OCI-LY7 (cell line): ENCODE measurements at regions not wholly inside any gene's neighbourhood (a gene's known extent, or its start where the extent isn't known, plus 50 kb on each side); places are given as distances from the start of the nearest gene placed in this dataset.
A peak's percentile ranks its signal among the peaks of the same experiment; 100 is the strongest.

Experiments
- BruUV-seq: library from RNA; stranded (reverse); fragments of 400-500 nt; replicated peaks from 2 replicates; lab custom pipeline; 2021; lab: Mats Ljungman, UMichigan
- CTCF ChIA-PET: fragments of 300-600 bp; sonication (Branson Sonifier 250); formaldehyde crosslinking; loops from one replicate; lab custom pipeline; 2022; ENCODE audit warnings: antibody characterized with exemption; ENCODE audit not compliant: unreplicated experiment; lab: Charles Lee
- POLR2A ChIA-PET: fragments of 300-600 bp; sonication (Branson Sonifier 250); formaldehyde crosslinking; loops from one replicate; lab custom pipeline; 2022; ENCODE audit warnings: antibody characterized with exemption; lab: Charles Lee
- DNase-seq: peaks from one replicate; pipeline ENCODE4 v3.0.0-alpha.2; 2015; ENCODE audit warnings: low spot score
- H2AFZ ChIP-seq: fragments of 200-600 bp; sonication (generic), shearing (Covaris generic); 2 replicates; pipeline ENCODE4 v1.6.1; 2014; ENCODE audit warnings: mild to moderate bottlenecking, antibody characterized with exemption, low read length, moderate library complexity
- H3K27ac ChIP-seq: fragments of 200-600 bp; sonication (generic); 2 replicates; pipeline ENCODE4 v1.5.1; 2014; ENCODE audit warnings: mixed run types, low read depth, mild to moderate bottlenecking, moderate library complexity, low read length, inconsistent platforms; ENCODE audit not compliant: poor library complexity, severe bottlenecking
- H3K36me3 ChIP-seq: fragments of 200-600 bp; sonication (generic); 2 replicates; pipeline ENCODE4 v1.6.1; 2014; ENCODE audit warnings: mild to moderate bottlenecking, antibody characterized with exemption, low read length, moderate library complexity, mixed read lengths; ENCODE audit not compliant: insufficient read depth
- H3K4me1 ChIP-seq: fragments of 200-600 bp; sonication (generic); 2 replicates; pipeline ENCODE4 v1.5.1; 2014; ENCODE audit warnings: mild to moderate bottlenecking, low read length; ENCODE audit not compliant: insufficient read depth, poor library complexity, severe bottlenecking
- H3K4me2 ChIP-seq: fragments of 200-600 bp; sonication (generic); 2 replicates; pipeline ENCODE4 v1.6.1; 2014; ENCODE audit warnings: mild to moderate bottlenecking, low read length
- H3K4me3 ChIP-seq: fragments of 200-600 bp; sonication (generic); 2 replicates; pipeline ENCODE4 v1.5.1; 2014; ENCODE audit warnings: mild to moderate bottlenecking, low read depth, low read length; ENCODE audit not compliant: poor library complexity, severe bottlenecking
- H3K79me2 ChIP-seq: fragments of 200-600 bp; sonication (generic); 2 replicates; pipeline ENCODE4 v1.6.1; 2016; ENCODE audit warnings: low read depth, mild to moderate bottlenecking, low read length, moderate library complexity, mixed read lengths; ENCODE audit not compliant: insufficient read depth
- H3K9me2 ChIP-seq: fragments of 200-600 bp; sonication (generic); 2 replicates; pipeline ENCODE4 v1.6.1; 2016; ENCODE audit warnings: mild to moderate bottlenecking, low read length, mixed read lengths; ENCODE audit not compliant: insufficient read depth
- H3K9me3 ChIP-seq: fragments of 200-600 bp; sonication (generic); 2 replicates; pipeline ENCODE4 v1.6.1; 2014; ENCODE audit warnings: mild to moderate bottlenecking, mixed run types, low read length, mixed read lengths
- H4K20me1 ChIP-seq: fragments of 200-600 bp; sonication (generic); 2 replicates; pipeline ENCODE4 v1.6.1; 2014; ENCODE audit warnings: mild to moderate bottlenecking, antibody characterized with exemption, low read length, moderate library complexity, mixed read lengths; ENCODE audit not compliant: insufficient read depth
- EZH2phosphoT487 ChIP-seq: fragments of 200-600 bp; sonication (generic); IDR thresholded peaks from 2 replicates; pipeline ENCODE4 v1.6.1; 2018; ENCODE audit warnings: low read depth, borderline replicate concordance, mild to moderate bottlenecking, mixed run types, antibody characterized with exemption, low read length, moderate library complexity, mixed read lengths
- intact Hi-C: fragments of 100-400 bp; cut with micrococcal nuclease; formaldehyde crosslinking; loops from one replicate; pipeline ENCODE4 v1.10.0; 2022; ENCODE audit not compliant: unreplicated experiment
- TF ChIP-seq, protein P1 (sequence below): fragments of 200-600 bp; sonication (generic); conservative IDR thresholded peaks from 2 replicates; pipeline ENCODE4 v1.5.1; 2014; ENCODE audit warnings: mild to moderate bottlenecking, antibody characterized with exemption, low read length, moderate library complexity, mixed read lengths

GRCh38 chr17:77548967-77549366 lies 408.2 kb downstream of the SEC14L1 start:
- ChIA-PET CTCF (no interaction called here), POLR2A (no interaction called here)
- no peak overlapping the region for H2AFZ ChIP-seq
- H3K79me2 ChIP-seq = no peaks in the 10 kb centered on the region
- no peak overlapping the region for H3K4me3 ChIP-seq
- no peak for TF ChIP-seq EZH2phosphoT487
- TF ChIP-seq, protein P1, sequence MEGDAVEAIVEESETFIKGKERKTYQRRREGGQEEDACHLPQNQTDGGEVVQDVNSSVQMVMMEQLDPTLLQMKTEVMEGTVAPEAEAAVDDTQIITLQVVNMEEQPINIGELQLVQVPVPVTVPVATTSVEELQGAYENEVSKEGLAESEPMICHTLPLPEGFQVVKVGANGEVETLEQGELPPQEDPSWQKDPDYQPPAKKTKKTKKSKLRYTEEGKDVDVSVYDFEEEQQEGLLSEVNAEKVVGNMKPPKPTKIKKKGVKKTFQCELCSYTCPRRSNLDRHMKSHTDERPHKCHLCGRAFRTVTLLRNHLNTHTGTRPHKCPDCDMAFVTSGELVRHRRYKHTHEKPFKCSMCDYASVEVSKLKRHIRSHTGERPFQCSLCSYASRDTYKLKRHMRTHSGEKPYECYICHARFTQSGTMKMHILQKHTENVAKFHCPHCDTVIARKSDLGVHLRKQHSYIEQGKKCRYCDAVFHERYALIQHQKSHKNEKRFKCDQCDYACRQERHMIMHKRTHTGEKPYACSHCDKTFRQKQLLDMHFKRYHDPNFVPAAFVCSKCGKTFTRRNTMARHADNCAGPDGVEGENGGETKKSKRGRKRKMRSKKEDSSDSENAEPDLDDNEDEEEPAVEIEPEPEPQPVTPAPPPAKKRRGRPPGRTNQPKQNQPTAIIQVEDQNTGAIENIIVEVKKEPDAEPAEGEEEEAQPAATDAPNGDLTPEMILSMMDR = no peak
- BruUV-seq = no TSS peak
- no peaks in the 10 kb centered on the region for H3K9me2 ChIP-seq
- no peaks in the 10 kb centered on the region for H3K4me1 ChIP-seq
- intact Hi-C loops = loop anchor here (10.0 kb wide), 1 partner anchor 196 kb away; no protein-coding TSS in a partner anchor
- no peaks in the 10 kb centered on the region for H3K9me3 ChIP-seq
- H3K4me2 ChIP-seq = no peak overlapping the region
- H3K27ac ChIP-seq = no peak overlapping the region
- peak; percentile 22 for DNase-seq
- no peaks in the 10 kb centered on the region for H3K36me3 ChIP-seq
- H4K20me1 ChIP-seq = no peaks in the 10 kb centered on the region

DNA sequence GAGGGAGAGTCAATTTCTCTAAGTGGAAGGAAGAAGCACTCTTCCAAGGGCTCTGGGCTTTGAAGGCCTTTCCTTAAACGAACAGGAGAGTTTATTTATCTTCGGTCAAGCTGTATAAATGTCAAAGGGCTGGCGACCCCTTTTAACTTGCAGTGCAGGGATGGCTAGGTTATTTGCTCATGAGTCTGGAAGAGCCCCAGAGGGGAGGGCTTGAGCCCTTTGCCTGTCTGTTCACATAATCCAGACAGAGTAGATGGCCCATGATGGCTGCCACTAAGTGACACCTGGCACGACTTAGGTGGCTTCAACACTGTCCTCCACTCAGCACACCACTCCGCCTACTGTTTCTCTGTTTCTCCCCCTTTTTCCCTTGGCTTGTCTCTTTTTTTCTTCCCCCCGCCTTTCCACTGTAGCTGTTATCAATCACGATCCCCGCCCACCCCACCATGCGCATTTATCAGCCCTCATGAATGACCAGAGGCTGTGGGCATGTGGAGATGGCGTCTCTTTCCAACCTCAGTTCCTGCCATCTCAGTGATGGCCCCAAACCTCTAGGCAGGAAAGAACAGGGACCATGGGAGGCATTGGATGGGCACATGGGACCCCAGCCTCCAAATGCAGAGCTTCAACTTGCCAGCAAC lies 408.7 kb upstream of the TNRC6C start:
- Histone ChIP-seq H3K4me1 (no peaks in the 10 kb centered on the region), H4K20me1 (no peaks in the 10 kb centered on the region), H3K9me2 (no peaks in the 10 kb centered on the region), H3K36me3 (no peaks in the 10 kb centered on the region), H3K27ac (no peak overlapping the region), H3K79me2 (no peaks in the 10 kb centered on the region), H3K4me3 (no peak overlapping the region), H3K4me2 (no peak overlapping the region), H2AFZ (no peak overlapping the region), H3K9me3 (no peaks in the 10 kb centered on the region)
- BruUV-seq = no TSS peak
- DNase-seq = no peak
- intact Hi-C loops = loop anchor here (10.0 kb wide), 1 partner anchor 195 kb away; no protein-coding TSS in a partner anchor
- POLR2A ChIA-PET = no interaction called here
- CTCF ChIA-PET = no interaction called here
- TF ChIP-seq, protein P1 = no peak
- no peak for TF ChIP-seq EZH2phosphoT487

DNA sequence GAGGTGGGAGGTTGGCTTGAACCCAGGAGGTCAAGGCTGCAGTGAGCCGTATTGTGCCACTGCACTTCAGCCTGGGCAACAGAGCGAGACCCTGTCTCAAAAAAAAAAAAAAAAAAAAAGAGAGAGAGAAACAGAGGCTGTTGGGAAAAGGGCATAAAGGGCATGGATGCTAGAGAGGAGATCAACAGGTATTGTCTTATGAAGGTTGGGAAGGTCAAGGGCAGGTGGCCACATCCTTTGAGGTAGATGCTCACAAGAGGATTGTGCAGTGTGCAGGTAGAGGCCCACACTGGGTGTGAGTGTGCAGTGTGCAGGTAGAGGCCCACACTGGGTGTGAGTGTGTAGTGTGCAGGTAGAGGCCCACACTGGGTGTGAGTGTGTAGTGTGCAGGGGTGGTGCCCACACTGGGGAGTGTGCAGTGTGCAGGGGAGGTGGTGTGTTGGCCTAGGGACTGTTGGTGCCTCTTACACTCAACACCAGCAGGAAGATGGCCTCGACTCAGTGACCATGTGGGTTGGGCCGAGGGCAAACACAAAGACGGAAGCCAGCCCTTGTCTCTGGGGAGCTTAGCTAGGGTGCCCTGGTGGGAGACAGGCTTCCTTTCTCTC lies 404.9 kb upstream of the TNRC6C start:
- Histone ChIP-seq H3K27ac (no peak overlapping the region), H4K20me1 (no peaks in the 10 kb centered on the region), H3K9me2 (no peaks in the 10 kb centered on the region), H3K79me2 (no peaks in the 10 kb centered on the region), H3K4me3 (no peak overlapping the region), H2AFZ (no peak overlapping the region), H3K36me3 (no peaks in the 10 kb centered on the region), H3K4me2 (no peak overlapping the region), H3K9me3 (no peaks in the 10 kb centered on the region), H3K4me1 (no peaks in the 10 kb centered on the region)
- peak; percentile 50 for DNase-seq
- no TSS peak for BruUV-seq
- ChIA-PET POLR2A (interaction anchor here (0.5 kb wide), 1 partner anchor 112 kb away, joined by 3 read pairs; no protein-coding TSS in a partner anchor), CTCF (no interaction called here)
- no peak for TF ChIP-seq EZH2phosphoT487
- TF ChIP-seq, protein P1 = no peak
- intact Hi-C loops = no loop called here
